ENCODE measurements at regions not wholly inside any gene's neighbourhood (a gene's known extent, or its start where the extent isn't known, plus 50 kb on each side); places are given as distances from the start of the nearest gene placed in this dataset.
"Not testable (repeated sequence)": the region's sequence is repeated elsewhere in the genome, so short reads cannot be mapped to it uniquely, and the experiment has no call there.

DNA sequence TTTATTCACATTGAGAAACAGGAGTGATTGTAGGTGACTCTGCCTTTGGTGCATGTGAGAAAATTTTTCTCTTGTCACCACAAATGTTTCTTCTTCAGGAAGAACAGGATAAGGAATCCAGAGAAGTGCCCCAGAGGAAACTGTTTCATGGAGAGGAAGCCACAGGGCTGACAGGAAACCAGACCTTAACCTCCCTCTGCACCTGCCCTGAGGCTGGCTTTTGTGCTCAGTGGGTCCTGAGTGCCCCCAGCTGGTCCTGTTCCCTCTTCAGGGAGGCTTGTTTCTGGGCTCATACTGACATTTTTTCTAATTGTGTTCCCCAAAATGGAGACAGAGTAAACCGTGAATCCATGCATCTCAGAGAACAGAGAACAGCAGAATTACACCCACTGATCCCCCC lies 546.3 kb downstream of the GOLGA6L6 start:
- TF ChIP-seq, protein P1, sequence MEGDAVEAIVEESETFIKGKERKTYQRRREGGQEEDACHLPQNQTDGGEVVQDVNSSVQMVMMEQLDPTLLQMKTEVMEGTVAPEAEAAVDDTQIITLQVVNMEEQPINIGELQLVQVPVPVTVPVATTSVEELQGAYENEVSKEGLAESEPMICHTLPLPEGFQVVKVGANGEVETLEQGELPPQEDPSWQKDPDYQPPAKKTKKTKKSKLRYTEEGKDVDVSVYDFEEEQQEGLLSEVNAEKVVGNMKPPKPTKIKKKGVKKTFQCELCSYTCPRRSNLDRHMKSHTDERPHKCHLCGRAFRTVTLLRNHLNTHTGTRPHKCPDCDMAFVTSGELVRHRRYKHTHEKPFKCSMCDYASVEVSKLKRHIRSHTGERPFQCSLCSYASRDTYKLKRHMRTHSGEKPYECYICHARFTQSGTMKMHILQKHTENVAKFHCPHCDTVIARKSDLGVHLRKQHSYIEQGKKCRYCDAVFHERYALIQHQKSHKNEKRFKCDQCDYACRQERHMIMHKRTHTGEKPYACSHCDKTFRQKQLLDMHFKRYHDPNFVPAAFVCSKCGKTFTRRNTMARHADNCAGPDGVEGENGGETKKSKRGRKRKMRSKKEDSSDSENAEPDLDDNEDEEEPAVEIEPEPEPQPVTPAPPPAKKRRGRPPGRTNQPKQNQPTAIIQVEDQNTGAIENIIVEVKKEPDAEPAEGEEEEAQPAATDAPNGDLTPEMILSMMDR (IDR thresholded peaks at IDR 0.05; ENCODE audit: borderline replicate concordance, extremely low read depth, low read length, poor library complexity, severe bottlenecking): not testable (repeated sequence)
- TF ChIP-seq EZH2 (IDR thresholded peaks at IDR 0.05; ENCODE audit: borderline replicate concordance, low read depth, low read length, severe bottlenecking): not testable (repeated sequence)

All from DND-41 (cell line).